ENCODE measurements at regions not wholly inside any gene's neighbourhood (a gene's known extent, or its start where the extent isn't known, plus 50 kb on each side); places are given as distances from the start of the nearest gene placed in this dataset.

DNA sequence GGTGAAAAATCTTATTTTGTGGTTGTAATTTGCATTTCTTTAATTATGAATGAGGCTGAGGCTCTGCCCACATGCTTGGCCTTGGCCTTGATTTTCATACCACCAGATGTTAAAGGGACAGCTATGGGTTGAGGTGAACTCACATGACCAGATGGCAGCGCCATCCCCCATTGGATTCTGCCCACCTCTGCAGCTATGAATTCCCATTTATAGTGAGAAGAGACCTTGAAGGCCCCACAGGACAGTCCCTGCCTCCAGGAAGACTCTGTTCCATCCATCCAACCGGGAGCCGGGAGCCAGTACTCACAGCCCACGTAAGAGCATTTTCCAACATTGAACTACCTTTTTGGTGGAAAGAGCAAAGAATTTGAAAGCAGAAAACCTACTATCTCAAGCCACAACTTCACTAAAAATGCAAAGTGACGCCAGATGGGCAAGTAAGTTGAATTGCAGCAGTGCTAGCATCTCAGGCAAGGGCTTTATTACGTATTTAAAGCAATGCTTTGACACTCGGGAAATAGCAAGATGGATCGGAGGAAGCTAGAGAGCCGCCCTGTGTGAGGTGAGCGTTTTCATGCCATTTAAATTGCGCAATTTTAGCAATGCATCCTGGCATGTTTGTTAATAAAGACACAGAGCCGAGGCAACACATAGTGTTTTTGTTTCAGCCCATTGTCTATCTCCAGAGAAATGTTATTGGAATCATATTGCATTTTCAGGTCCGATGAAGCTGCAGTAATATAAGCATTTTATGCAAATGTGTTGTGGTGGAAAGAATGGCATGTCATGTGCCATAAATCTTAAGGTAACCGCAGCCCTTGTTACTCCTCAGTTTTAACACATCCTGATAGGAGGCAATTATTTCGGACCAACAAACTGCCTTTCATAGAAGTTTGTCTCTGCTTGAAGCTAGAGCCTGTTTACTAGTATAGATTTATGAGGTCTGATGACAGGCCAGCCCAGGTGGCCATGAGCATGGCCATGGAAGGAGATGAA lies 273.4 kb upstream of the TNRC6C start:
- DNase-seq (ENCODE audit: low read depth) = no peak

DNA sequence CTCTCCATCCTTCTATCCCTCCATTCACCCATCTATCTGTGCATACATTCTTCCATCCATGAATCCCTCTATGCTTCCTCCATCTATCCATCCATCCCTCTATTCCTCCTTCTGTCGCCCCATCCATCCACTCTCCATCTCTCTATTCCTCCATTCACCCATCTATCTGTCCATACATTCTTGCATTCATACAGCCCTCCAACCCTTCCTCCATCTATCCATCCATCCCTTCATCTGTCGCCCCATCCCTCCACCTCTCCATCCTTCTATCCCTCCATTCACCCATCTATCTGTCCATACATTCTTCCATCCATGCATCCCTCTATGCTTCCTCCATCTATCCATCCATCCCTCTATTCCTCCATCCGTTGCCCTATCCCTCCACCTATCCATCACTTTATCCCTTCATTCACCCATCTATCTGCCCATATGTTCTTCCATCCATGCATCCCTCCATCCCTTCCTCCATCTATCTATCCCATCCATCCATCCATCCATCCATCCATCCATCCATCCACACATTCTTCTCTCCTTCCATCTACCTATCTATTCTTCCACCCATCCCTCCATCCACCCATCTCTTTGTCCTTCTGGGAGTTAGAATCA lies 272.5 kb upstream of the TNRC6C start:
- no peak for DNase-seq (ENCODE audit: low read depth)

GRCh38 chr17:77686903-77687302 lies 271.6 kb upstream of the TNRC6C start:
- no peak for DNase-seq (ENCODE audit: low read depth)

- DNase-seq (ENCODE audit: low read depth) = no peak
These were observed 271.1 kb upstream of the TNRC6C start for GRCh38 chr17:77687417-77687816.

GRCh38 chr17:77687921-77688320 lies 270.6 kb upstream of the TNRC6C start:
- no peak for DNase-seq (ENCODE audit: low read depth)

- DNase-seq (ENCODE audit: low read depth) = no peak
These were observed 270.1 kb upstream of the TNRC6C start for GRCh38 chr17:77688369-77688768.

GRCh38 chr17:77690271-77691161 lies 268.0 kb upstream of the TNRC6C start:
- DNase-seq (ENCODE audit: low read depth) = no peak

- DNase-seq (ENCODE audit: low read depth) = no peak
These were observed 267.1 kb upstream of the TNRC6C start for GRCh38 chr17:77691216-77692085.

- no peak for DNase-seq (ENCODE audit: low read depth)
These were observed 265.8 kb upstream of the TNRC6C start for GRCh38 chr17:77692571-77693161.

GRCh38 chr17:77693301-77693700 lies 265.2 kb upstream of the TNRC6C start:
- DNase-seq (ENCODE audit: low read depth) = no peak

GRCh38 chr17:77693776-77694175 lies 264.7 kb upstream of the TNRC6C start:
- no peak for DNase-seq (ENCODE audit: low read depth)

DNA sequence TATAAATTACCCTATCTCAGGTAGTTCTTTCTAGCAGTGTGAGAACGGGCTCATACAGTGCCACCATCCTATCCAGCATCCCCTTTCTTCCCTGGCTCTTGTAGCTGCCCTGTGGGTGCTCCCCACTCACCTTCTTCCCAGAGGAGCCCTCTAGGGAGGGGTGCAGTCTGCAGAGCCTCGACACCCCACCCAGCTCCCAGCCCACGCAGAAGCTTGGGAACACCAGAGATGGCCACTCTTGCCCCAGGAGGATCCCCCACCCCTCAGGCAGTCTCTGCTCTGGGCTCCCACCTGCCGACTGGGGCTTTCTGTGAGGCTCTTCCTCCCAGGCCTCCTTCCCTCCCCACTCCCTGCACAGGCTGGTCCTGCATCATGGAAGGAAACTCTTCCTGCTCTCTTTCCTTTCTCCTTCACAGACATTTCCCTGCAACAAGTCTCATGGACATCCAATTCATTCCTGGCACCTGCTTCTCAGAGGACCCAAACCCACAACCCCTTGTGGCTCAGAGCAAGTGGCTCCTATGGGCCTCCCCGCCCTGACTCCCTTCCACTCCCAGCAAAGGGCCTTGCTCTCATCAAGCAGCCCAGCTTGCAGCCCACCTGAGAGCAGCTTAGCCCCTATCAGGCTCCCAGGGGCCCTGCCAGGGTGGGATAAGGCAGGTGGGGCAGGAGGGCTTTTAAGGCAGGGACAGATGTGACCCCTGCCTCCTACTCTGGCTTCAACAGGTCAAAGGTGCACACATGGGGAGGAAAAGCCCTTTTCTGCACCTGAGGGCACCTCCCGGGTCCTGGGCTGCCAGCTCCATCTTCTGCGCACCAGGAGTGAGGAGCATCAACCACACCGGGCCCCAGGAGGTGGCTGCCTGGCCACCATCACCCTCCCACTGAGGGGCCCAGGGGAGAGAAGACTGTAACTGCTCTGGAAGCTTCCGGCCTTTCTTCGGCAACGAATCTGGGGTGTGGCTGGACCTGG lies 263.8 kb upstream of the TNRC6C start:
- DNase-seq (ENCODE audit: low read depth) = no peak

DNA sequence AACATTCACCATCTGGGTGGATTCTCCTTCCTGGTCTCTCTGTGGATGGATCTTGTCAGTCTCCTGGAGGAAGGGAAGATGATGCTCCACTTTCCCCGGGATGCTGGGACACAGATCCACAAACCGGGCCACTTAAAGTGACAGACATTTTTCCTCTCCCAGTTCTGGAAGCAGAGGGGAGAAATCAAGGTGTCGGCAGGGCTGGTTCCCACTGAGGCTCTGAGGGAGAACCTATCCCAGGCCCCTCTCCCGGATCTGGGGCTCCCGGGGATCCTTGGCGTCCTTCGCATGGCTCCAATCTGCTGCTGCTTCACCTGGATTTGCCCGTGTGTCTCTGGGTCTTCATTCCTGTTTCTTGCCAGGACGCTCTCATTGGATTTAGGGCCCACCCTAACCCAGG lies 263.1 kb upstream of the TNRC6C start:
- DNase-seq (ENCODE audit: low read depth) = no peak

DNA sequence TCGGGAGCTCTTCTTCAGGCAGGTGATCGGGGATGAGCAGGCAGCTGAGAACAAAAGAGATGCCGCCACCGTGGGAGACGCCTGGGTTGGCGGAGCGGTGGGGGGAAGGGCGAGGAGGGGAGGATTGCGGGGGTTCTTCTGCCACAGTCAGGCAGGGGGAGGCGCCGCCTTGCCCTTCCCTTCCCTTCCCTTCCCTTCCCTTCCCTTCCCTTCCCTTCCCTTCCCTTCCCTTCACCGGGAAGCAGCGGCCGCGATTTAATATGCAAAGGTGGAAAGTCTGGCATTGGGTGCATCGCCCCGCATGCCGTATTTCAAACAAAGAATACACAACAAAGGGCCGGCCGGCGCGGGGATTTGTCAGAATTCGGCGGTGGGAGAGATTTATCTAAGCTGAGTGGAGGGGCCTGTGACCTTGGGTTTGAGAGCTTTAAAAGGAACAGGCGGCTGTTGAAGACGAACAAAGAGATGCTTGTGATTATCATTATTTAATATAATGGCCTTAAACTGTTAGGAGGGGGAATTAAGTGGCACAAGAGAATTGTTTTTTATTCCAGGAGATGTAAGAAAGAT lies 262.3 kb upstream of the TNRC6C start:
- no peak for DNase-seq (ENCODE audit: low read depth)

DNA sequence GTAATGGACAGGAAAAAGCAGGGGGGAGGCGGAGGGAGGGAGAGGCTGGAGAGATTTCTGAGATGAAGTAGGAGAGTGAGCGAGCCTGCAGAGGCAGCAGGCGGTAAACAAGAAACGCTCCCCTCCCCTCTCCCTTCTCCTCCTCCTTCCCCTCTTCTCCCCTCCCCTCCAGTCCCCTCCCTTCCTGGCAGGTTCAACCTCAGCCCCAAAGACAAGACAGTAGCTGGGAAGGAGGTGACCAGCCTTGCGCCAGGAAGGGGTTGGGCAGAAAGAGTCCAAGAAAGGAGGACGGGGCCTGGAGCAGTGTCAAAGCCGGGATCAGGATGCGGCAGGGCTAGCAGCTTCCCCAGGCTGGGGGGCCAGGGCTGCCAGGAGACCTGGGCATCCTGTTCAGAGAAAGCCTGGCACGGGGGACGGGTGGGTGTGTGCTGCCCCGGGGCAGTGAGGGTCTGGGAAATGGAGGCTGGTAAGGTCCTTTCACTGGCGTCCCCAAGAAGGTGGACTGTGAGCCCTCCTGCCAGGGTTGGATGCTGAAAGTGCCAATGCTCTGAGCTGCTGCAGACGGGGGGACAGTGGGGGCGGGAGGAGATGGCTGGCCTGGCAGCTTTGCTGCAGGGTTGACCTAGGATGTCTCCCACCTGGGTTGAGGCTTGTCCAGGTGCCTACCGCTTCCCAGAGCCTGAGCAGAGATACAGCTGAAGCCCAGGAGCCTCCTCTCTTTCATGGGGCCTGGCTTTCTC lies 261.6 kb upstream of the TNRC6C start:
- no peak for DNase-seq (ENCODE audit: low read depth)

GRCh38 chr17:77697480-77698400 lies 260.8 kb upstream of the TNRC6C start:
- DNase-seq (ENCODE audit: low read depth) = no peak

DNA sequence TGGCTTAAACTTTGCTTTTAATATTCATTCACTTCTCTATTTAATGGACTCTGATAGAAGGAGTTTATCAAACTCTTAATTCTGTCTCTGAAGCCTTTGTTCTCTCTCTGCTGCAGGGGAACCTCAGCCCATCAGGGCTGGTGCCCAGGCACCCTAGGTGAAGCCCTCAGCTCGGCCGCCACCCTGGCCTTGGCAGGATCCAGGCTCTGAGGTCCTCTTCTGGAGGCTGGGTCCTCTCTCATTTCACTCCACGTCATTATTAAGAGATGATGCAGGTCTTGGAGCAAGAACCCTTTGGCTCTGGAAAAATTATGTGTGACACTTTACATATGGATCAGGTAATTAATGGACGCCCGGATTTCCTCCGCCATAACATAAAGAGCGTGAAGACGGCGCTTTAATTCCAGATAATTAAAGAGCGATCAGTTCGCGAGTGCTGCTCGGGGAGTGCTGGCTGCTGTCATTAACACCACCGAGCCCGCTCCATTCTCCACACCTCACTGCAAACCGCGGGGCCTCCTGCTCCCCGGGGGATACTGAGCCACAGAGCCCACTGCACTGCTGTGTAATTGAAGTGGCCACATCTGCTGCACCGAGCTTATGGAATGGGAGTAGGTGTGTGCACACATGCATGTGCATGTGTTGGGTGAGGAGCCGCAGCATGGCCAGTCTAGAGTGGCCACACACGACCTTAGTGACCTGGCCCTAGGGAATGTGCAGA lies 259.4 kb upstream of the TNRC6C start:
- DNase-seq (ENCODE audit: low read depth) = no peak

Measured in stimulated activated CD8-positive, alpha-beta memory T cell treated with anti-CD3 and anti-CD28 coated beads, Interleukin-15, amount 100 ng/mL, for 24 hours (primary cell).